HFFc6 (cell line): ENCODE measurements at regions not wholly inside any gene's neighbourhood (a gene's known extent, or its start where the extent isn't known, plus 50 kb on each side); places are given as distances from the start of the nearest gene placed in this dataset.

Experiments
- DNase-seq: peaks from one replicate; pipeline ENCODE4 v3.0.0-alpha.2; 2018
- H3K27ac Mint-ChIP-seq: 2 replicates; pipeline ENCODE4 v1.8.0; 2020; ENCODE audit warnings: mild to moderate bottlenecking, mixed read lengths
- H3K27me3 Mint-ChIP-seq: 2 replicates; pipeline ENCODE4 v1.8.0; 2021; ENCODE audit warnings: mild to moderate bottlenecking, moderate library complexity, mixed read lengths; ENCODE audit not compliant: insufficient read depth
- H3K36me3 Mint-ChIP-seq: 2 replicates; pipeline ENCODE4 v1.8.0; 2021; ENCODE audit warnings: low read depth, mixed read lengths
- H3K4me1 Mint-ChIP-seq: 2 replicates; pipeline ENCODE4 v1.8.0; 2020; ENCODE audit warnings: low read depth, mixed read lengths
- H3K4me3 Mint-ChIP-seq: 2 replicates; pipeline ENCODE4 v1.8.0; 2020; ENCODE audit warnings: mild to moderate bottlenecking, moderate library complexity, mixed read lengths
- H3K9me3 Mint-ChIP-seq: 2 replicates; pipeline ENCODE4 v1.8.0; 2020; ENCODE audit warnings: mild to moderate bottlenecking, mixed read lengths
- CTCF ChIP-seq: fragments of 200-600 bp; sonication (generic); IDR thresholded peaks from 2 replicates; pipeline ENCODE4 v1.5.0; 2021; ENCODE audit warnings: antibody characterized with exemption, mild to moderate bottlenecking

DNA sequence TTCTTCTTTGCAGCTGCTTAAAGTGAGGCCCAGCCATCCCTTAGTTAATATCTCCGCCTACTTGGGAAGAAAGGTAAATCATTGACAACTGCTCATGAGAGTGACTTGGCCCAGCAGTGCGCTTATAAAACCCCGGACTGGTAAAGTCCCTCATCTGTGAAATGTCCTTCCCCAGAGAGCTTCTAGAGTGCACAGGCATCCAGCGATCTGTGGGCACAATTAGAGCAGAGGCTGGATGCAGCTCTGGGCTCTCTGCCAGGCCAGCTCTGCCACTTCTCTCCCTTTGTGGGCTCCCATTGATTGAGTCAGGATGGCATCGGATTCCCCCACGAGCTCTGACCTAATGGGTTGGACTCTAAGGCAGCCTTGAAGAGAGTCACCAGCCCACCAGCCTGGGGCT is 219.0 kb upstream of the LINGO1 start:
- no peak for DNase-seq

GRCh38 chr15:77851086-77851485 is 218.4 kb upstream of the LINGO1 start:
- H3K9me3 Mint-ChIP-seq = peaks cover 14% of the 10 kb centered on the region
- no peak overlapping the region for H3K27ac Mint-ChIP-seq
- H3K4me1 Mint-ChIP-seq = no peaks in the 10 kb centered on the region
- H3K27me3 Mint-ChIP-seq = peaks cover 47% of the 10 kb centered on the region
- TF ChIP-seq CTCF = no peak
- no peak overlapping the region for H3K4me3 Mint-ChIP-seq
- DNase-seq = no peak
- H3K36me3 Mint-ChIP-seq = peaks cover 10% of the 10 kb centered on the region; the same call in 1 of the 2 replicates

More for the DNA sequence above, 219.0 kb upstream of the LINGO1 start:
- peaks cover 7% of the 10 kb centered on the region; the same call in 1 of the 2 replicates for H3K36me3 Mint-ChIP-seq
- H3K9me3 Mint-ChIP-seq = peaks cover 11% of the 10 kb centered on the region
- H3K27ac Mint-ChIP-seq = no peak overlapping the region
- H3K27me3 Mint-ChIP-seq = peaks cover 50% of the 10 kb centered on the region
- no peak overlapping the region for H3K4me3 Mint-ChIP-seq
- no peak for TF ChIP-seq CTCF
- no peaks in the 10 kb centered on the region for H3K4me1 Mint-ChIP-seq

DNA sequence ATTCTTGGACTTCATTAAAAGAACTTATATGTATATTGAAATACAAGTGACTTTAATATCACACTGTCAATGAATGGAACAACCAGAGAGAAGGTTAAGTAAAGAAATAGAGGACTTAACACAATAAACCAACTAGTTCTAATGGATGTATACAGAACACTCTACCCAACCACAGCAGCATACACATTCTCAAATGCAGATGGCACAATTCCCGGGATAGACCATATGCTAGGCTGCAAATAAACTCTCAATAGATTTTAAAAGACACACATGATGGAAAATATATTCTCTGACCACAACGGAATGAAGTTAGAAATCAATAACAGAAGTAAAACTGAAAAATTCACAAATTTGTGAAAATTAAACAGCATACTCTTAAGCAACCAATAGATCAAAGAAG is 214.3 kb upstream of the LINGO1 start:
- H3K9me3 Mint-ChIP-seq = peaks cover 15% of the 10 kb centered on the region
- no peak for DNase-seq
- H3K36me3 Mint-ChIP-seq = peaks cover 11% of the 10 kb centered on the region; the same call in 1 of the 2 replicates
- peaks cover 28% of the 10 kb centered on the region for H3K27me3 Mint-ChIP-seq
- H3K4me1 Mint-ChIP-seq = peaks cover 1% of the 10 kb centered on the region
- TF ChIP-seq CTCF = no peak
- no peak overlapping the region for H3K4me3 Mint-ChIP-seq
- H3K27ac Mint-ChIP-seq = no peak overlapping the region

GRCh38 chr15:77846360-77846759 is 213.6 kb upstream of the LINGO1 start:
- H3K36me3 Mint-ChIP-seq = peaks cover 11% of the 10 kb centered on the region; the same call in 1 of the 2 replicates
- H3K4me1 Mint-ChIP-seq = peaks cover 7% of the 10 kb centered on the region
- H3K27me3 Mint-ChIP-seq = peaks cover 24% of the 10 kb centered on the region
- no peak for DNase-seq
- TF ChIP-seq CTCF = no peak
- H3K9me3 Mint-ChIP-seq = peaks cover 15% of the 10 kb centered on the region
- no peak overlapping the region for H3K27ac Mint-ChIP-seq
- no peak overlapping the region for H3K4me3 Mint-ChIP-seq

- TF ChIP-seq CTCF = no peak
- H3K4me3 Mint-ChIP-seq = no peak overlapping the region
- H3K9me3 Mint-ChIP-seq = peaks cover 6% of the 10 kb centered on the region
- H3K36me3 Mint-ChIP-seq = peaks cover 5% of the 10 kb centered on the region; the same call in 1 of the 2 replicates
- peaks cover 17% of the 10 kb centered on the region for H3K27me3 Mint-ChIP-seq
- no peak overlapping the region for H3K27ac Mint-ChIP-seq
- no peak for DNase-seq
- peaks cover 17% of the 10 kb centered on the region for H3K4me1 Mint-ChIP-seq
These were observed 212.2 kb upstream of the LINGO1 start for GRCh38 chr15:77844798-77845446.
